ENCODE measurements at regions not wholly inside any gene's neighbourhood (a gene's known extent, or its start where the extent isn't known, plus 50 kb on each side); places are given as distances from the start of the nearest gene placed in this dataset.
"Not testable (repeated sequence)": the region's sequence is repeated elsewhere in the genome, so short reads cannot be mapped to it uniquely, and the experiment has no call there.

DNA sequence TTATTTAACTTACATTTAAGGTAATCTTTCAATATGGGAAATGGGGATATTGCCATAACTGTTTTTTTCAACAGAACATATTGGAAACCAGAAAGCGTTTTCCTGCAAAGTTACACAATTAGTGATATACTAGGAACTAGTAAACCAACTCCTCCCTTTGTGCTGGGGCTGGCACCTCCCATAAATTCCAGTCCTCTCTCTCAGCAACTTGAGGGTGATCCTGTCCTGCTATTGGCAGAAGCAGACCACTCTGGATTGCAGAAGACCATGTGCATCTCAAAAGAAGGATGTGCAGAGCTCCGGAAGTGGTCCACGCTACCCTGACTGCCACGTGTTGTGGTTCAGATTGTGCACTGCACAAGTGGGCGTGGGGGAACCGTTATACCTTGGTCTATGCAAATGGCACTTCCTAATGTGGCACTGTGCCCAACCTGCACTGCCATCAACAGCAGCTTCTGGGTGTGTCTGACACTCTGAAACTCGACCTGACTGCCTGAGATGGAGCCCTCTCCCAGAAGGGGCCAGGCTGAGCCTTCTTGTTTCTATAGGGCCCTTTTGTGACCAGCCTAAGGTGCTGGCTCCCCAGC lies 219.2 kb downstream of the ZNF516 start:
- no peaks in the 10 kb centered on the region for H3K9me3 ChIP-seq
- H3K27ac ChIP-seq = no peak overlapping the region
- ATAC-seq = no peak
- no peaks in the 10 kb centered on the region for H3K4me1 ChIP-seq
- intact Hi-C loops (cut with DNase I; ENCODE audit: low total_unique reads) = no loop called here
- TF ChIP-seq POLR2A (IDR thresholded peaks at IDR 0.05) = no peak
- TF ChIP-seq, protein P1, sequence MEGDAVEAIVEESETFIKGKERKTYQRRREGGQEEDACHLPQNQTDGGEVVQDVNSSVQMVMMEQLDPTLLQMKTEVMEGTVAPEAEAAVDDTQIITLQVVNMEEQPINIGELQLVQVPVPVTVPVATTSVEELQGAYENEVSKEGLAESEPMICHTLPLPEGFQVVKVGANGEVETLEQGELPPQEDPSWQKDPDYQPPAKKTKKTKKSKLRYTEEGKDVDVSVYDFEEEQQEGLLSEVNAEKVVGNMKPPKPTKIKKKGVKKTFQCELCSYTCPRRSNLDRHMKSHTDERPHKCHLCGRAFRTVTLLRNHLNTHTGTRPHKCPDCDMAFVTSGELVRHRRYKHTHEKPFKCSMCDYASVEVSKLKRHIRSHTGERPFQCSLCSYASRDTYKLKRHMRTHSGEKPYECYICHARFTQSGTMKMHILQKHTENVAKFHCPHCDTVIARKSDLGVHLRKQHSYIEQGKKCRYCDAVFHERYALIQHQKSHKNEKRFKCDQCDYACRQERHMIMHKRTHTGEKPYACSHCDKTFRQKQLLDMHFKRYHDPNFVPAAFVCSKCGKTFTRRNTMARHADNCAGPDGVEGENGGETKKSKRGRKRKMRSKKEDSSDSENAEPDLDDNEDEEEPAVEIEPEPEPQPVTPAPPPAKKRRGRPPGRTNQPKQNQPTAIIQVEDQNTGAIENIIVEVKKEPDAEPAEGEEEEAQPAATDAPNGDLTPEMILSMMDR (IDR thresholded peaks at IDR 0.05 in 4 of 5, conservative IDR thresholded peaks at IDR 0.05 in 1 of 5) = no peak
- H3K27me3 ChIP-seq = no peaks in the 10 kb centered on the region
- H3K36me3 ChIP-seq = no peaks in the 10 kb centered on the region
- in situ Hi-C loops (cut with MboI; ENCODE audit: low sequenced_read_pairs in 4 of 4) = no loop called here
- no peak overlapping the region for H3K4me3 ChIP-seq
- DNase-seq = no peak

DNA sequence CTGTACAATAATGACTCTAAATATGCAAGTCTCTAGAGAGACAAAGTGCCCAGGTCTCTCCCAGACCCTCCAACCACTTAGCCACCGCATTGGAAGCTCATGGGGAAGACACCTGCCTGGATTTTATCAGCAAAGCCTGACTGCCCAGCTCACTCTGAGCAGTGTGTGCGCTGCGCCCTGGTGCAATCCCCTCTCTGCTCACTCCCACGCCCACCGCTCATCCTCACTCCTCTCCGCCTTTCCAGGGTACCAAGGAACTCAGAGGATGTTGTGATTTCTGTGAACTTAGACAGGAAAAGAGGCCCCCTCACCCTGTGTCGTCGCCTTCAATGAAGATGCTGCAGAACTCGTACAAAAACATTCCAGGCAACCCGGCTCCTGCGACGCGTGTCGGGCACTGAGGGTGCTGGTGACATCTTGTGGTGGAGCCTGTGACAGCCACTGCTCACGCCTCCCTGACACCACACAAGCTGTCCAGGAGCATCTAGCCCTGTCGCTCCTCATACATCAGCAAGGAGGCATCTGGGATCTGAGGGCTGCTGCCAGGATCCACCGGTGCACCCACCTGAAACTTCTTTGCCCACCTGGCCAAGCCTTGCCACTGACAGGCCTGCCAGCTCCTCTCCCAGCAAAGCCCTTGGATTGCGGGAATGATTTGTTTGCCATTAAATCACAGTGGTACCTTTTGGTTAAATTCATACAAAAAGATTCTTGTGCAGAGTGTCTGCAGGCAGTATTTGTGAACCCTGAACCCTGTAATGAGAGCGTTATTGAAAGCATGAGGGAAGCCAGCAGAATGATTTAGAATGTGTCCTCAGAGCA lies 220.4 kb downstream of the ZNF516 start:
- no peaks in the 10 kb centered on the region for H3K4me1 ChIP-seq
- intact Hi-C loops (cut with DNase I; ENCODE audit: low total_unique reads) = no loop called here
- H3K27ac ChIP-seq = no peak overlapping the region
- no peak overlapping the region for H3K4me3 ChIP-seq
- TF ChIP-seq, protein P1 (IDR thresholded peaks at IDR 0.05 in 4 of 5, conservative IDR thresholded peaks at IDR 0.05 in 1 of 5) = no peak
- TF ChIP-seq POLR2A (IDR thresholded peaks at IDR 0.05) = no peak
- H3K9me3 ChIP-seq = no peaks in the 10 kb centered on the region
- no peaks in the 10 kb centered on the region for H3K36me3 ChIP-seq
- no peaks in the 10 kb centered on the region for H3K27me3 ChIP-seq
- DNase-seq = no peak
- in situ Hi-C loops (cut with MboI; ENCODE audit: low sequenced_read_pairs in 4 of 4) = no loop called here
- ATAC-seq = no peak

DNA sequence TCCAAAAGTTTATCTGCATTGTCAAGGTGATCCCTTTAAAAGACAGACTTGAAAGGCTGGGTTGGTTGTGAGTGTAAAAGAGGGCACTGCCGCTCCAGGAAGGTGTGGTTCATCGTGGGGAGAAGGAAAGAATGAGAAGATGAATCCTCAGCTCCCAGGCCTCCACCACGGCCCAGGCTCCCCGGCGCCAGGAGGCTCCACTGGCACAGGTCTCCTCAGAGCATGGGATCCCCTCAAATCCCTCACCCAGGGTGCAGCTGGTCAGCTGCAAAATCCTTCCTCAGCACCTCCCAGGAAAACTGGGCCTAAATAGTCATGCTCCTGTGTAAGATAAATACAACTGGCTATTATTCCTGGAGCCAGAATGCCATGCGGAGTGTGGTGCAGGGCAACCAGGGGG lies 221.1 kb downstream of the ZNF516 start:
- Histone ChIP-seq H3K4me1 (no peaks in the 10 kb centered on the region), H3K27ac (no peak overlapping the region), H3K9me3 (no peaks in the 10 kb centered on the region), H3K27me3 (no peaks in the 10 kb centered on the region), H3K36me3 (no peaks in the 10 kb centered on the region), H3K4me3 (no peak overlapping the region)
- intact Hi-C loops (cut with DNase I; ENCODE audit: low total_unique reads) = no loop called here
- no peak for DNase-seq
- no peak for ATAC-seq
- in situ Hi-C loops (cut with MboI; ENCODE audit: low sequenced_read_pairs in 4 of 4) = no loop called here
- TF ChIP-seq, protein P1 (IDR thresholded peaks at IDR 0.05 in 4 of 5, conservative IDR thresholded peaks at IDR 0.05 in 1 of 5) = no peak
- no peak for TF ChIP-seq POLR2A (IDR thresholded peaks at IDR 0.05)

DNA sequence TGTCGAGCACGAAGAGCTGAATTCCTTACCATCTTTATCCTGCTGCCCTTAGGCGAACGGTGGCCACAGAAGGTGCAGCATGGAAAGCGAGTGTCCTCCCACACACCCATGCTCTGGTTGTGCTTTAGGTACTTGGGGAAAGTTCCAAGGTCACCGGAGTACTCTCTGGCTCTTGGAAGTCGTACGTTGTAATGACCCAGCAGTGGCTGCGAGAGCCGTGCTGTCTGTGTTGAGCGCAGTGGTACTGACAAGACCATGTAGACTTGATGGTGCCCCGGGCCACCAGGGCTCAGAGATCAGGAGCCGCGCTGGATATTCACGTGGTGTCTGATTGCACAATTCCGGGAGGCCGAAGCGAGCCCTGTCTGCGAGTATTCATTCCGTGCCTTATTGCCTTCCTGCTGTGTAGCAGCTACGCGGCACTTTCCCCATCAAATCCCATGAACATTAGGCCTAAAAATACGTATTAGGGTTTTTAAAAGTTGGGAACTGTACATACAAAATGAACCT lies 222.0 kb downstream of the ZNF516 start:
- Histone ChIP-seq H3K27me3 (no peaks in the 10 kb centered on the region), H3K4me3 (no peak overlapping the region), H3K9me3 (no peaks in the 10 kb centered on the region), H3K4me1 (no peaks in the 10 kb centered on the region), H3K27ac (no peak overlapping the region), H3K36me3 (no peaks in the 10 kb centered on the region)
- DNase-seq (no peak), ATAC-seq (no peak)
- no peak for TF ChIP-seq POLR2A (IDR thresholded peaks at IDR 0.05)
- TF ChIP-seq, protein P1 (IDR thresholded peaks at IDR 0.05 in 4 of 5, conservative IDR thresholded peaks at IDR 0.05 in 1 of 5) = no peak
- in situ Hi-C loops (cut with MboI; ENCODE audit: low sequenced_read_pairs in 4 of 4) (no loop called here), intact Hi-C loops (cut with DNase I; ENCODE audit: low total_unique reads) (no loop called here)

DNA sequence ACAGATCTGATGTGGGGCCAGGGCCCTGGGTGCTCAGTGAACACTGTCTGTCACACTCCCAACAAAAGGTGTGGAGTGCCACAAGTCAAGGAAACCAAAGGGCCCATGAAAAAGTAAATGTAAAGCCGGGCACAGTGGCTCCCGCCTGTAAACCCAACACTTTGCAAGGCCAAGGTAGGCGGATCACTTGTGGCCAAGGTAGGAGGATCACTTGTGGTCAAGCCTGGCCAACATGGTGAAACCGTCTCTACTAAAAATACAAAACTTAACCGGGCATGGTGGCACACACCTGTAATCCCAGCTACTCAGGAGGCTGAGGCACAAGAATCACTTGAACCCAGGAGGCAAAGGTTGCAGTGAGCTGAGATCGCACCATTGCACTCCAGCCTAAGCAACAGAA lies 227.6 kb downstream of the ZNF516 start:
- H3K27ac ChIP-seq; DNase-seq; H3K4me3 ChIP-seq; ATAC-seq; in situ Hi-C loops (cut with MboI; ENCODE audit: low sequenced_read_pairs in 4 of 4); intact Hi-C loops (cut with DNase I; ENCODE audit: low total_unique reads); H3K27me3 ChIP-seq; H3K9me3 ChIP-seq; H3K4me1 ChIP-seq; H3K36me3 ChIP-seq: not testable (repeated sequence)
